GM19438 (cell line): ENCODE measurements at regions not wholly inside any gene's neighbourhood (a gene's known extent, or its start where the extent isn't known, plus 50 kb on each side); places are given as distances from the start of the nearest gene placed in this dataset.

ENCODE experiments used
- ATAC-seq: cut with Tn5 transposase; IDR thresholded peaks from one replicate; pipeline ENCODE4 v1.9.1; 2021; ENCODE audit warnings: low read depth; ENCODE audit not compliant: unreplicated experiment

GRCh38 chr12:34340534-34341361 is 318.5 kb downstream of the ALG10 start:
- ATAC-seq: no peak

GRCh38 chr12:34341362-34341733 is 319.1 kb downstream of the ALG10 start:
- no peak for ATAC-seq

GRCh38 chr12:34342048-34342447 is 319.8 kb downstream of the ALG10 start:
- no peak for ATAC-seq

- no peak for ATAC-seq
Measured at GRCh38 chr12:34343345-34343744, 321.0 kb downstream of the ALG10 start.

- ATAC-seq: no peak
Measured at GRCh38 chr12:34343766-34344165, 321.5 kb downstream of the ALG10 start.

GRCh38 chr12:34344851-34345522 is 322.7 kb downstream of the ALG10 start:
- no peak for ATAC-seq

- no peak for ATAC-seq
Measured at GRCh38 chr12:34345801-34346200, 323.5 kb downstream of the ALG10 start.

- no peak for ATAC-seq
Measured at GRCh38 chr12:34346372-34347034, 324.2 kb downstream of the ALG10 start.

GRCh38 chr12:34347367-34347766 is 325.1 kb downstream of the ALG10 start:
- no peak for ATAC-seq

GRCh38 chr12:34348064-34348463 is 325.8 kb downstream of the ALG10 start:
- no peak for ATAC-seq

- ATAC-seq: no peak
Measured at GRCh38 chr12:34348836-34349672, 326.8 kb downstream of the ALG10 start.

GRCh38 chr12:34349673-34349961 is 327.3 kb downstream of the ALG10 start:
- ATAC-seq: no peak

GRCh38 chr12:34350092-34351041 is 328.1 kb downstream of the ALG10 start:
- no peak for ATAC-seq

GRCh38 chr12:34352098-34352497 is 329.8 kb downstream of the ALG10 start:
- ATAC-seq: no peak

- no peak for ATAC-seq
Measured at GRCh38 chr12:34354239-34355200, 332.2 kb downstream of the ALG10 start.

GRCh38 chr12:34356233-34356987 is 334.1 kb downstream of the ALG10 start:
- ATAC-seq: no peak

- ATAC-seq: no peak
Measured at GRCh38 chr12:34357791-34358190, 335.5 kb downstream of the ALG10 start.

GRCh38 chr12:34358198-34358597 is 335.9 kb downstream of the ALG10 start:
- no peak for ATAC-seq
